HG03354 (cell line): ENCODE measurements at regions not wholly inside any gene's neighbourhood (a gene's known extent, or its start where the extent isn't known, plus 50 kb on each side); places are given as distances from the start of the nearest gene placed in this dataset.

Source experiments
- ATAC-seq: cut with Tn5 transposase; IDR thresholded peaks from one replicate; pipeline ENCODE4 v1.9.1; 2021; ENCODE audit warnings: mild to moderate bottlenecking; ENCODE audit not compliant: unreplicated experiment, poor library complexity, severe bottlenecking

DNA sequence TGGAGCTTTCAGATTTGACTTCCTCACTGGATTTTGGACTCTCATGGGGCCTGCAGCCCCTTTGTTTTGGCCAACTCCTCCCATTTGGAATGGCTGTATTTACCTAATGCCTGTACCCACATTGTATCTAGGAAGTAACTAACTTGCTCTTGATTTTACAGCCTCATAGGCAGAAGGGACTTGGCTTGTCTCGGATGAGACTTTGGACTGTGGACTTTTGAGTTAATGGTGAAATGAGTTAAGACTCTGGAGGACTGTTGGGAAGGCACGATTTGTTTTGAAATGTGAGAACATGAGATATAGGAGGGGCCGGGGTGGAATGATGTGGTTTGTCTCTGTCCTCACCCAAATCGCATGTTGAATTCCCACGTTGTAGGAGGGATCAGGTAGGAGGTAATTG, 233.4 kb upstream of the GALNT5 start:
- ATAC-seq = no peak

DNA sequence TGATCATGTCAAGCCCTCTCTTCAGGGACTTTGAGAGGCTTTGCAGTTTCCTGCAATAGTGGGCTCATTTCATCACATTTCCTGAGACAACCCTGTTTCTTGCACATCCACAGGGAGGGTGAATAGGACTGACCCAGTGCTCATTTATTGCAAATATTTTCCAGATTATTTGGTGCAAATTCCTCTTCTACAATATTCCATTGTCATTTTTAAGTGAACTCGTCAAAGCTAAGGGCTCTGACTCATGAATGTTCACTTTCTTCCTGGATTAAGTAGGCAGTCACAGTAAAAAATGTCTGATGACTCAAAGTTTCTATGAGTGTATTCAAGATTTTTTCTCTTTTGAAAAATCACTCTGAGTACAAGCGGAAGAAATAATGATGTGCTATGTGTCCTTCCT, 225.5 kb upstream of the GALNT5 start:
- ATAC-seq = no peak

DNA sequence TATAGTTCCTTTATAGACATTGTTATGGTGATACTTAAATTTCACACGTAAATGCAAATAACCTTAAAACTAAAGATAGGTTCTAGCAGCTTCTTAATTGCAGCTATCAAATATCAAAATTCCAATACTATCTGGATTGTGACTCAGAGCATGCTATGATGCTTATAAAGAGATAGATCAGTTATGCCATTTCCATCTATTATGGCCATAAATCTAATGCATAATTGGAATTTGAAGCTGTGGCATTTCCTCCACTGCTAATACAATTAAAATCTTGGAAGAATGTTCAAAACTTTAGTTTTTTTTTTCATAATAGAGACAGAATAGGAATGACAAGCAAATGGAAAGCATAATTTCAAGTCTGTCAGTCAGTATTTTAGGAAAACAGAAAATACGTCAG, 220.8 kb upstream of the GALNT5 start:
- no peak for ATAC-seq

DNA sequence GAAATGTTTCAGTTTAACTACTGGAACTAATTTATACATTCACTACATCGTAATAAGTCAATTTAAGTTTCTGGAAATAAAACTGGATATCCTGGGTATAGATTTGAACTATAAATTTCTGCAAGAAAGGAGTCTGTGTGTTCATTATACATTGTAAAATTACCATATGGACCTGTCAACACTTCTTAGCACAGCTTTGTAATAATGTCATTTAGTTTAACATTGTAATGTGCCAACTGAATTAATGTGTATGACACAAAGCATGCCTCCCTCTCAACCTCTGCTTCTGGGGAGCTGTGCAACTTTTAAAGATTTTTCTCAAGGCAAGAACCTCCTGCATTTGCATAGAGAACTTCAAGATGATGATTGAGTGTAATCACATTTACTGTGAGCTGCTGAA, 213.7 kb upstream of the GALNT5 start:
- ATAC-seq = no peak

DNA sequence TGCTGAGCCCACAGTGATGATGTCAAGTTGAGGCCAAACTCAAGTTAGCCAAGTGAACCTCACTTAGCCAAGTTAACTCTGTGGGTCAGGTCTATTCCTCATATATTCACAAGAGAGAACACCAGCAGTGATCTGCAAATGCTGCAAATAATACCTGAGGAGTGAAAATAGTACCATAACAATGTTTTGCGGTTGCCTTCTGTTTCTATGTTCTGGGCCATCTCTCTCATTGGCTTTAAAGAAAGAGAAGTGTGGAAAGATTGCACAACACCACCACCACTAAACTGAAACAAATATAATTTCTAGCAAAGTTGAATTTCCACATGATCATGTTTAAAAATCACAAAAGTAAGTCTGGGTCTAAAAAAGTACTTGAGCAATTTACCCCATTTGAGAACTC, 211.1 kb upstream of the GALNT5 start:
- no peak for ATAC-seq

DNA sequence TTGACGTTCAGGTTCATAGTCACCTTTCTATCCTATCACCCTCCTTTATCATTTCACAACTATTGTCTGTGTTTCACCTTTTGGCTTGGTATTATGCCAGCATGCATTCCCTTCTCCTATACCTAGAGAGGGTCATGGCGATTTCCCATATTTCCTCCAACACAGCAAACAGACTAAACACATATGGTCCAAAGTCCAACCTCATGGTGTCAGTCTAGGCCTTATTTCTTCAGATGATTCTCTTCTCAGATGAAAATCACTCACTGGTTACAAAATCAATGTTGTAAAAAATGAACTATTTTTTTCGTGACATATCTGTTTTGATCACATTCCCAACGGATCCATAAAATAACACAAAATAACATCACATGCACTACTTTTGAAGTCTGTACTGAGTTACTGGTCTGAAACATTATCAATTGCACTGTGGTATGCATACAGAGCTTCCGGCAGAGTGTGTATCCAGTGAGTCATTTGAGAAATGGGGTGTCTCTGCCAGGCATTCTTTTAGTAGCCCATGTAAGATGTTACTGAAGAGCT, 204.8 kb upstream of the GALNT5 start:
- no peak for ATAC-seq

DNA sequence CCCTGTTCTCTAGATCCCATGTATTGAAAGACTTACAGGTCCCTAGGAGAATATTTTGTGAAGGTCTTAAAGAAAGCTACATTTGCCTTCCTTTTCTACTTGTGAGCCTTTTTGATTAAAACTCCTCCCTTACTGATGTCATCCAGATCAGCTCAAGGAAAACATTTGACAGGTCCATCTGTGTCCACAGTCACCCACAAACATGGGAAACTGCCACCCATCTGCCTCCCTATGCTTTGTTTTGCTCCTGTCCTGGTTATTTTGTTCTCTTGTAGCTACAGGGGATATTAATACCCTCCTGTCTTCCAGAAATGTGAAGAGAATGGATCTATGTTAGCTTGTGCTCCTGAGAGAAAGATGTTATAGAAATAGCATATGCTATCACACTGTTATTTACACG, 203.6 kb upstream of the GALNT5 start:
- ATAC-seq = no peak

DNA sequence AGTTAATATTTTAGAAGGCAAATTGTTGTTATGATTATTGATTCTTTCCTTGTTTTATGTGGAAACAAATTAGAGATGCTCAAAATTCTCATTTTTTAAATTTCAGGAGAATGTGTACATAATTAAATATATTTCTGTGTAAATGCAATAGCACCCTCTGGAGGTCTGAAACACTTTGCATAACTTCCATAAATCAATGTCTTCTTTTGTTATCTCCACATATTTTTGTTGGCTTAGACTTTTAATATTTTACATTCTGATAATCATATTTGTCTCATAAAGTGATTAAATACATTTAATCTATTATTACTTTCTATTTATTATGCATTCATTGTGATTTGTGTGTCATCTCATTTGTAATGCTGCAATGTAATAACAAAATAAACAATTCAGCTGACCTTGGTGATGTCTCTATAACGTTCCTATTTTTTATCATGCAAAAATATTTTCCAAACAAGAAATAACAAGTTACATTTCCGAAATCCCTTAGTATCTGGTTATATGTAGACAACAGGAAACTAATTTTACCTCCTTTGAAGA, 201.8 kb upstream of the GALNT5 start:
- ATAC-seq = no peak

DNA sequence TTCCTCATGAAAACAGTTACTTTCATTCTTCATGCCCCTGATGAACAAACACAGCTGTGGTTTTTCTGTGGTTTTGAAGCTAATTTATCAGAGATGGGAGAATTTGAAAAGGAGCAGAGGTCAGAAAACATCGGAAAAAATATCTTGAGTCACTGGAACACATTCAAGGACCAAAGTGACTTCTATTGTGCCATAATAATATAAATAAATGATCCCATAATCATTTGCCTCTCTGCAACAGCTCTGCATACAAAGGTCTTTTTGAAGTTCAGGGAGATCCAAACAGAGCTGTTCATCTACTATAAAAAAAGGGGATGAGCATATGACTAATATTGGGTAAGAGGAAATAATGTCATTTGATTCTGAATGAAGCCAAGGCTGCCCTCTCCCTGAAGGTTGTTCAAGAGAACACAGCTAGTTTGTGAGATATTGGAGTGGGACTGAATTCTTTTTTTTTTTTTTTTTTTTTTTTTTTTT, 201.3 kb upstream of the GALNT5 start:
- ATAC-seq = no peak

DNA sequence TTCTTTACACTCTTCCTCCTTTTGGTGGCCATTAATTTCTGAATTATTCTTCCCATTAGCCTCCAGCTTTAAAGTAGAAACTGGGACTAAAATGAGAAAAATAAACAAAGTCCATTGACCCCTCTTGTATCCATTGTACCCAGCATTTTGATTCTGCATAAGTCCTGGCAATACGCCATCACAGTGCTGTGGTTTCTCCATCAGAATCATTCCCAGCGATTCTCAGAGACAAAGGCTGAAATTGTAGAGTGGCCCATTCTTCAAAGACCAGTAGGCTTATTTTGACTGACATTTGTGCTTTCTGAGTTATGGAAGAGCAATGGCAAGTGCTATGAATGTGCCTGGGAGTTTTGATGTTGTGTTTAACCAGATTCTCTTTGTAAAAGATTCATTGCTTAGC, 199.3 kb upstream of the GALNT5 start:
- no peak for ATAC-seq

DNA sequence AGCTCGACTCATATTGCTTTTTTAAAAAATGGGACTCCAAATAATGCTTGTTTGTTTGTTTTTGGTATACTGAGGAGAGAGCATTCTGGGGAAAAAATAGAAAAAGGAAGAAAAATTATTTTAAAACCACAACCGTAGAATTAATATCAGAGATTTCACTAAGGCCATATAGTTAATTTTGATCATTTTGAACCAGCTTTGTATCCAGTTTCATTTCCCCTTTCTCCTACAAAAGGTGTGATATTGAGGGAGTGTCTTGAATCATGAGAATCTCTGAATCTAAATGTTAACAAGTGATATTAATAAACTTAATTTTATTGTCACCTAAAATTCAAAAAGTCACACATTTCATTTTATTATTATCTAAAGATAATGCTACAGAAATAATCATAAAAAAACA, 198.5 kb upstream of the GALNT5 start:
- ATAC-seq = no peak

DNA sequence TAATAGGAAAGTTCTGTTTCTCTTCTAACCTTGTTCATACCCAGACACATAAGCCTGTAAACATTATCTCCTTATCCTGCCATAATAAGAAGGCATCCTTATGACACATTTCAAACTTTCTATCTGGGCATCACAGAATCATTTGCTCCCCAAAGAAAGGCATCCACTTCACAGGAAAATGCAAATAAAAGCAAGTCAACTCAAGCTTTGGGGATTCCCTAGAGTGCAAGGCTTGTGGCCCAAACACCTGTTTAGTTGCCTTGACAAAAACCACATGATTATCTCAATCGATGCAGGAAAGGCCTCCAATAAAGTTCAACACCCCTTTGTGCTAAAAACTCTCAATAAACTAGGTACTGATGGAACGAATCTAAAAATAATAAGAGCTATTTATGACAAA, 195.7 kb upstream of the GALNT5 start:
- peak; percentile 96 for ATAC-seq

DNA sequence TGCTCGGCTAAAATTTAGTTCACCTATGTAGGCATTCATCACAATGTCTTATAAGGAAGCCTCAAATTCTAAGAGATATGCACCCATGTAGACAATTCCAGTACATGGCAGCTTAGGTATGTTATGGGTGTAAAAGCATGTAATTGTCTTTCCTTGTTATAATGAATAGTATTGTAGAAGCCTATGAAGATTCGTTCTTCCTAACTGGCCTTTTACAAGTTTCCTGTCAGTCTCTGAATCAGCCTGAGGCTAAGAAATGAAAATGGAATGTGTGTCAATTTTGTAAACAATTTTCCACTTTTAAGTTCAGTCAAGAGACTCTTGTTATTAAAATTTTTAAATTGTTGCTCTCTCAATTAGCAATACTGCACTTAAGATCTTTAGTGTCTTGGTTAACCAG, 189.9 kb upstream of the GALNT5 start:
- ATAC-seq = no peak

DNA sequence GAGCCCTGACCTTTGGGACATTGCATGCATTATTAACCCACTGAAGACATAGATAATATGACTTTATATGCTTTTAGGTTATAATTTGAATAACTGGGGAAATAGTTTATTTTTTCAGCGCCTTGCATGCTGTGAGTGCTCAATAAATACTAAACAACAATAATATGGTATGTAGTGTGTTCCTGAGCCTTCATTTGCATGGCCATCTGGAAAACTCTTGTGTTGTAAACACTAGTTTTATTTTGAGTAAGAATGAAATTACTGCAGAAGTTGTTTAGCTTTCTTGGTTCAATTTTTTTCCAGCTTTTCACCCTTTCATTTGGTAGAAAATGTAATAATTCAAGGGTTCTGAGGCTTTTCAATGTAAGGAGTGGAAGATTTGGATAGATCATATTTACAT, 189.3 kb upstream of the GALNT5 start:
- ATAC-seq = no peak

DNA sequence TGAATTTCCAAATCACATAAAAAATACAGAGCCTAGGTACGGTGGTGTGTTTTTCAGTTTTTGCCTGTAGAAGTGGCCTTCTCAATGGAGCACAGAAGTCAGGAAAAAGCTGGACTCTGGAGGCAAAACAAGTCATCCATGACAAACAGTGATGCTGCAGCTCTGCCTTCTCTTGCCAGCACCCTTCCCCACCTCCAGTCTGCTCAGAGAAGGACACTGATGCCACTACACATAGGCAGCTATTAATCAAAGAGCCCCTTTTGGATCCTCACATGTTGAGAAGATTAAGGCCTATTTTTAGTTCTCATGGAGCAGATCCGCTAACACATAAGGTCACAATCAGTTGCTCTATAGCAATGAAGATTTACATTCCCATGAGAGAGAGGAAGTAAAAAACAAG, 181.6 kb upstream of the GALNT5 start:
- ATAC-seq = no peak

DNA sequence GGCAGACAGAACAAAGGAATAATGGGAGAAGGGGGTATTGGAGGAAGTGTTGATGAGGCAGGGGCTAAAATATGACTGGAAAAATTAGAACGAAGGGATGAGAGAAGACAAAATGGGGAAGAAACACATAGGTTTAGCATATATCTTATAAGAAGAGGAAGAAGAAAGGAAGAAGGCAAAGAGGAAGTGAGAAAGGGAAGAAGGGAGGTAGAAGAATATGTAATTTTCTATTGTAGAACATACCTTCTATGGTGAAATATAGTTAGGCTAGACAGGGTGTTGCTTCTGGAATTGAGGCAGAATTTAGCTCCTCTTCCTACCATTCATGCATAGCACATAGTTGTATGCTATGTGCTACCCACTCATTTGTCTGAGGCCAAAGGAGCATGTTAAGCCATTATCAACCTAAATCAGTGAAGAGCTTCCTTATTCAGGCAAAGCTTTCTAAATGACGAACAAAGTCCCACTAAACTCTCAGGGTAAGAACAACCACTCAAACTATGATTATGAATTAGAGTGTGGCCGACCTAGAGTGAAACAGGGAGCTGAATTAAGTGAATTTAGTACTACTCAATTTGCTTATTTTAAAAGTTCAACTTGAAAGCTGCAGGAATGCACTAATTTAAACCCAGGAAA, 180.9 kb upstream of the GALNT5 start:
- no peak for ATAC-seq

DNA sequence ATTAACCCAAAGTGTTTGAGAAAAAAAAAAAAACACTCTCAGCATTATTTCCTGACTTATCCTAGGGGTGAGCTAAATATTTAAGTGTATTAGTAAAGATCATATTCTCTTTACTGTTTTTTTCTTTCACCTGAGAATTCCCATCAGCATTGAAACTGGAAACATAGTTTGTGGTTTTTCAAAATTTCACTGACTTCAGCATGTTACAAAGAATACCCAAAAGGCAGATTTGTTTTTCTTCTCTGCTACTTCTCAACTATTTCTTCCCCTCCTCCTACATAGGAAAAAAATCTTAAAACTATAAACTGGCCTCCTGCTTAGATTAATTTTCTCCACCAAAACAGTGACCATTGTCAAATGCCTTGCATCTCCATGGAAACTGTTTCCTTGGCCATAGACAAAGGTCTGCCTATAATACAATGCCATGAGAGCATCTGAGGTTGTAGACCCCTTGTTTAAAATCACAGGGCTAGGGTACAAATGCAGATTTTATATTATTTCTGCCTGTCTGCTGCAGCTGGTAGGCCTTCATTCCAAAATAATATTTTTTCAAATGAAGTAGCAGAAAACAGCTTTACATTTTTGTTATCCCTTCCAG, 179.7 kb upstream of the GALNT5 start:
- ATAC-seq = no peak

DNA sequence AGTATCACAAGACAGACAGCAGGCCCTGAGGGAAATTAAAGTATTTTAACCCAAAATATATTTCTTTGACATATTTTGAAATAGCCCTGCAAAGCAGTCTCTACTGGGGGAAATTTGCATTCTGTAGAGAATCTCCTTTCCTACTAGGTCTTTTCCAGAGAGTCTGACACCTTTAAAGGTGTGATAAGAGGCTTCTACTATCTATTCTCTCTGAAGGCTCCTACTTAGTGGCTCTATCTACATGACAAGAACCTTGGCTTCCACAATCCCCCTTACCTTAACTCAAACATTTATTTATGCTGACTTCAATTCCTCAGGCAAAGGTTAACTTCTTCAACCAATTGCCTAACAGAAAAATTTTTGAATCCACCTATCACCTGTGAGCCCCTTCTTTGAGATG, 174.6 kb upstream of the GALNT5 start:
- ATAC-seq = no peak

DNA sequence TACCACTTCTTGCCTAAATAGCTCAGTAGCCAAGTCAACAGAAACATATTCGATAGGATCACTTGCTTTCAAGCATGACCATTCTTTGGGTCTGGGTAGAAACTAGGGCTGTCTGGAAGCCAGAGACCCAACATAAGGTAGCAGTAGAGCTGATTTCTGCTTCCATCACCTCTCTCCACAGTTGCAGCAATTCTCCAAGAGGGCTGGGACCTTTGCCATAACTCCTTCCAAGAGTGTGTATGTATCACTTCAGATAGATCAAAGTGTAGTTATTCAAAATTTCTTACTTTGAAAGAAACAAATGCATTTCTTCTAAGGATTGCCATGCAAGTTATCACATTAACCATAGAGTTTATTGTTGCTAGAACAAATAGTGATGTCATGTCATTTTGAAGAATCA, 172.0 kb upstream of the GALNT5 start:
- no peak for ATAC-seq

DNA sequence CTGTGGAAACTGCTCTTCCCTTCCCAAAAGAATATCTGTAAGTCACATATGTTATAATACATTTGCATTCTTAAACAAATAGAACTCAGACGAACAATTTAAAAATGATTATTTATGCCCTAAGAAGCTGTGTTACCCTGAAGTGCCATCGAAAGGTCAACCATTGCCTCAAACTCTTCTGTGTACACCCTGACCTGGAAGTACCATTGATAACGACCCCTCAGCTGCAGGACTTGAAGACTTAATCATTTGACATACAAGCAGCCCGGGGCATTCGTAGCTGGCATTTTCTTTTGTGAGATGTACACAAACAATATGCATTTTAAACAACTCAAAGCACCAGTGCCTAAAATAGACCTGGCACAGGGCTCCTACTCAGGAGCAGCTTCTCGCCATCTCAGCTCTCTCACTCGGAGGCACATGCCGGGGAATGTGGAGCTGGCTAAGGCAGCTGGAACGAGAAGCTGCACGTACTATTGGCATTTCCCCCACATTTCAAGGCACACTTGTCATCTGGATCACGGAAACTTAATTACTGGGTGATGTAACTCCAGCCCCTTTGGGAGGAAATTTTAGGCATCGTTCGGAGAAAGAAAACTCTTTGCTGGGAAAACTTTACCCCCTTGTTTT, 170.0 kb upstream of the GALNT5 start:
- no peak for ATAC-seq

DNA sequence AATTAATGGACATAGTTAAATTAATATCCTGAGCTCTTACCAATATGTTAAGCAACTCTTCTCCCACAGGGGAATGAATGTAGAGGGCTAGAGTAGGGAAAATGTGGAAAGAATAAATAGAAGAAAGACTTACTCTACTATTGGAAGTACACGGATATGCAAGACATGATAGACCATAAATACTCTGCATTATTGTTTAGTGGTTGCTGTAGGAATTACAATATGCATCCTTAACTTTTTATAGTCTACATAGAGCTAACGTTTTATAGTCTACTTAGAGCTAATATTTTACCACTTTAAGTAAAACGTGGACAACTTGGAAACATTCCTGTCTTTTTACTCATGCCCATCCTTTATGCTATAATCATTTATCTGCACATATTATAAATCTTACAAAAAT, 163.8 kb upstream of the GALNT5 start:
- no peak for ATAC-seq
